HG02852 (cell line): ENCODE measurements at regions not wholly inside any gene's neighbourhood (a gene's known extent, or its start where the extent isn't known, plus 50 kb on each side); places are given as distances from the start of the nearest gene placed in this dataset.

Experiments
- ATAC-seq: cut with Tn5 transposase; IDR thresholded peaks from one replicate; pipeline ENCODE4 v1.9.1; 2021; ENCODE audit warnings: mild to moderate bottlenecking, moderate library complexity; ENCODE audit not compliant: unreplicated experiment

GRCh38 chr5:51902512-51902911 lies 519.3 kb downstream of the ISL1 start:
- no peak for ATAC-seq

GRCh38 chr5:51908215-51908614 lies 525.0 kb downstream of the ISL1 start:
- ATAC-seq: no peak

- no peak for ATAC-seq
Measured at GRCh38 chr5:51944500-51945125, 561.4 kb downstream of the ISL1 start.

GRCh38 chr5:51958473-51958872 lies 575.2 kb downstream of the ISL1 start:
- no peak for ATAC-seq

- no peak for ATAC-seq
Measured at GRCh38 chr5:51960617-51961121, 577.4 kb downstream of the ISL1 start.

GRCh38 chr5:51961154-51961562 lies 577.9 kb downstream of the ISL1 start:
- ATAC-seq: no peak

- no peak for ATAC-seq
Measured at GRCh38 chr5:51968756-51969155, 585.5 kb downstream of the ISL1 start.

- ATAC-seq: no peak
Measured at GRCh38 chr5:51974834-51975233, 591.6 kb downstream of the ISL1 start.

GRCh38 chr5:51977014-51977413 lies 593.8 kb downstream of the ISL1 start:
- ATAC-seq: no peak

- ATAC-seq: no peak
Measured at GRCh38 chr5:51983161-51983560, 599.9 kb downstream of the ISL1 start.

GRCh38 chr5:51986733-51987132 lies 603.5 kb downstream of the ISL1 start:
- no peak for ATAC-seq

GRCh38 chr5:51987239-51987638 lies 604.0 kb downstream of the ISL1 start:
- ATAC-seq: no peak

GRCh38 chr5:51987669-51988209 lies 604.5 kb downstream of the ISL1 start:
- no peak for ATAC-seq

- ATAC-seq: no peak
Measured at GRCh38 chr5:51988634-51989033, 605.4 kb downstream of the ISL1 start.

GRCh38 chr5:51990241-51990640 lies 607.0 kb downstream of the ISL1 start:
- no peak for ATAC-seq

- ATAC-seq: no peak
Measured at GRCh38 chr5:51990661-51991180, 607.5 kb downstream of the ISL1 start.

GRCh38 chr5:51991940-51992339 lies 608.7 kb downstream of the ISL1 start:
- ATAC-seq: no peak

GRCh38 chr5:51995773-51996306 lies 612.6 kb downstream of the ISL1 start:
- no peak for ATAC-seq

- ATAC-seq: no peak
Measured at GRCh38 chr5:51996356-51996861, 613.2 kb downstream of the ISL1 start.

- no peak for ATAC-seq
Measured at GRCh38 chr5:51997500-51997899, 614.3 kb downstream of the ISL1 start.

- ATAC-seq: no peak
Measured at GRCh38 chr5:51997949-51998348, 614.7 kb downstream of the ISL1 start.

GRCh38 chr5:52007230-52007858 lies 624.1 kb downstream of the ISL1 start:
- ATAC-seq: peak; percentile 64
